Immature natural killer cell (primary cell): ENCODE measurements at regions not wholly inside any gene's neighbourhood (a gene's known extent, or its start where the extent isn't known, plus 50 kb on each side); places are given as distances from the start of the nearest gene placed in this dataset.
A peak's percentile ranks its signal among the peaks of the same experiment; 100 is the strongest.

Experiments used
- DNase-seq, 3 donors: peaks; one replicate each; pipeline ENCODE4 v3.0.0; 2022; ENCODE audit warnings: mixed read lengths in 1 of 3
- H3K27ac Mint-ChIP-seq, 6 donors: one replicate each; pipeline ENCODE4 v1.8.0; 2020; ENCODE audit warnings: mixed read lengths in 6 of 6, mild to moderate bottlenecking in 5 of 6, inconsistent platforms in 4 of 6, moderate library complexity in 3 of 6
- H3K27me3 Mint-ChIP-seq, 3 donors: one replicate each; pipeline ENCODE4 v1.8.0; 2020 to 2021; ENCODE audit warnings: low read depth in 3 of 3, mild to moderate bottlenecking in 3 of 3, mixed read lengths in 3 of 3, moderate library complexity in 3 of 3, inconsistent platforms in 1 of 3
- H3K36me3 Mint-ChIP-seq, 3 donors: one replicate each; pipeline ENCODE4 v1.8.0; 2020; ENCODE audit warnings: mixed read lengths in 3 of 3, inconsistent platforms in 2 of 3, mild to moderate bottlenecking in 2 of 3
- H3K4me1 Mint-ChIP-seq, 2 donors: one replicate each; pipeline ENCODE4 v1.8.0; 2020; ENCODE audit warnings: inconsistent platforms in 2 of 2, mild to moderate bottlenecking in 2 of 2, mixed read lengths in 2 of 2, moderate library complexity in 1 of 2
- H3K4me3 Mint-ChIP-seq, 5 donors: one replicate each; pipeline ENCODE4 v1.8.0; 2020; ENCODE audit warnings: mild to moderate bottlenecking in 5 of 5, mixed read lengths in 5 of 5, inconsistent platforms in 3 of 5, moderate library complexity in 3 of 5
- H3K9me3 Mint-ChIP-seq, 6 donors: one replicate each; pipeline ENCODE4 v1.8.0; 2020; ENCODE audit warnings: mild to moderate bottlenecking in 6 of 6, mixed read lengths in 6 of 6, inconsistent platforms in 4 of 6, moderate library complexity in 3 of 6

DNA sequence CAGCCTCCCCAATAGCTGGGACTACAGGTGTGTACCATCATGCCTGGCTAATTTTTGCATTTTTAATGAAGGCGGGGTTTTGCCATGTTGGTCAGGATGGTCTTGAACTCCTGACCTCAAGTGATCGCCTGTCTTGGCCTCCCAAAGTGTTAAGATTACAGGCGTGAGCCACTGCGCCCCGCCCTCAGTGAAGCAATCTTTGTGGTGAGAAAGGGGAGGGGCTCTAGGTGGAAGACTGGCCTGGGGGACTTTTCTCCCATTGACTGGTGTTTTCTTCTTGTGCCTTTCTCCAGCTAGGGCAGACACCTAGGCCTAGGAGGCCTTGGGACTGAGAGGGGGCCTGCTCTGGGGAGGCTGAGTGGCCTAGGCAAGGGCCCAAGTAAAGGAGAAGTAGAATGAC lies 84.1 kb downstream of the DNAAF9 start:
- H3K36me3 Mint-ChIP-seq: peaks cover 0 to 7% (median 7%) of the 10 kb centered on the region in 3 donors
- H3K27me3 Mint-ChIP-seq: peaks cover 0 to 2% (median 0%) of the 10 kb centered on the region in 3 donors
- H3K4me3 Mint-ChIP-seq: no peak overlapping the region
- H3K27ac Mint-ChIP-seq: no peak overlapping the region
- peaks cover 7 to 12% of the 10 kb centered on the region in 2 donors for H3K4me1 Mint-ChIP-seq
- H3K9me3 Mint-ChIP-seq: no peaks in the 10 kb centered on the region
- peak in 2 of 3 donors; percentile 3 to 12 for DNase-seq

DNA sequence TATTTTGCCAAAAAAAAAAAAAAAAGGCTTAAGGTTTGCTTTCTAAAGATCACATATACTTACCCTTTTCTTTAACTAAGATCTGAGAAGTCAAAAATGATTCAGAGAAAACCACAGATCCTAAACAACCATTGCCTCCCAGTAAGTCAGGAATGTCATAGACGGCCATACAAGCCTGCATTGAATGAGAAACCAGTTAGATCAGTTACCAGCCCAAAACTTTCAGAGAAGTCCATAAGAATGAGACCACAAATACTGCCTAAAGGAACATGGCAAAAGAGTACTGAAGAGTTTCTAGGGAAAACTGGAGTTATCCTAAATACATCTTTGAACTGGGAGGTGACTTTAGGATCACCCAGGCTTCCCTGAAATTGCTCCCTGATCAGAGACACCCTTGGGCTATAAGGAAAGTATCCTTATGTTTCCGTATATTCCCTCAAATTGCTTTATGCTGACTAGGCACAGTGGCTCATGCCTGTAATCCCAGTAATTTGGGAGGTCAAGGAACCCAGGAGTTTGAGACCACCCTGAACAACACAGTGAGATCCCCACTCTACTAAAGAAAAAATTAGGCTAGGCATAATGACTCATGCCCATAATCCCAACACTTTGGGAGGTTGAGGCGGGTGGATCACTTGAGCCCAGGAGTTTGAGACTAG lies 79.4 kb upstream of the SLC4A11 start:
- H3K4me1 Mint-ChIP-seq: peaks cover 2% of the 10 kb centered on the region in 2 donors
- DNase-seq: no peak
- H3K9me3 Mint-ChIP-seq: no peaks in the 10 kb centered on the region
- H3K36me3 Mint-ChIP-seq: peaks cover 10 to 25% (median 11%) of the 10 kb centered on the region in 3 donors
- H3K27me3 Mint-ChIP-seq: no peaks in the 10 kb centered on the region
- H3K4me3 Mint-ChIP-seq: no peak overlapping the region
- H3K27ac Mint-ChIP-seq: no peak overlapping the region

DNA sequence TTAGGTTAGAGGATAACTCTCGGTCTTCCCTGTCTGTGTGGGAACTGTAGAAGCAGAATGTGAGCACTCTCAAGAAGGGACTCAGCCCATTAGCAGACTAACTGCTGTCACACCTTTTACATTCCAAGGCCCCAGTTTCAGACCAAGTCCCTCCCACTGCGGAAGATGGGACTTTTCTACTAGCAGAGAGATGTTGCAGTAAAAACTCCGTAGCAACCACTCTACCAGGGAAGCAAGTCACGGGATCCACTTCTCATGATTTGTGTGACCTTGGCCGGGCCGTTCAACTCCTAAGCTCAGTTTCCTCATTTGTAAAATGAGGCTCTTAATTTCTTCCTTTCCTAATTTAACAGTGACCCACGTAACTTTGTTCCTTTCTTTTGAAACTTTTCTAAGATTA lies 77.1 kb upstream of the SLC4A11 start:
- no peak overlapping the region for H3K27ac Mint-ChIP-seq
- H3K9me3 Mint-ChIP-seq: no peaks in the 10 kb centered on the region
- H3K4me1 Mint-ChIP-seq: no peaks in the 10 kb centered on the region
- DNase-seq: no peak
- peaks cover 11 to 32% (median 12%) of the 10 kb centered on the region in 3 donors for H3K36me3 Mint-ChIP-seq
- H3K27me3 Mint-ChIP-seq: no peaks in the 10 kb centered on the region
- H3K4me3 Mint-ChIP-seq: no peak overlapping the region

DNA sequence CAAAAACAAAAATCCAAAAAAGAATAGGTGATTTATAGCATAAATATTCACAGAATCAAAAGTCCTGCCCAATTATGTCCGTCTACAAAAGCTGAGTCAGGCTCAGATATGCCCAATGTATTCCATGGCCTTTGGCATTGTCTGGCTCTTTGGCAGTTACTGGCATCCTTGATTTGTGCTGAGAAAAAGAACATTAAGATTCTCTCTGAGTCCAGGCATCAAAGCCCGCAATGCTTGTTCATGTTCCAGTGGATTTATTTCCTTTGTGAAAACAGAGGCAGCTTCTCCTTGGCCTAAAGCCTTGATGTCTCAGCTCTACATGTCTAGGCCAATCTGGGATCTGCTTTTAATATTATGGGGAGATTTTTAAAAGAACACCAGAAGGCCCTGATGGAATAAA lies 76.1 kb upstream of the SLC4A11 start:
- H3K4me1 Mint-ChIP-seq: no peaks in the 10 kb centered on the region
- H3K4me3 Mint-ChIP-seq: no peak overlapping the region
- no peaks in the 10 kb centered on the region for H3K9me3 Mint-ChIP-seq
- no peak overlapping the region for H3K27ac Mint-ChIP-seq
- no peak for DNase-seq
- H3K36me3 Mint-ChIP-seq: peaks cover 11 to 32% (median 12%) of the 10 kb centered on the region in 3 donors
- no peaks in the 10 kb centered on the region for H3K27me3 Mint-ChIP-seq

DNA sequence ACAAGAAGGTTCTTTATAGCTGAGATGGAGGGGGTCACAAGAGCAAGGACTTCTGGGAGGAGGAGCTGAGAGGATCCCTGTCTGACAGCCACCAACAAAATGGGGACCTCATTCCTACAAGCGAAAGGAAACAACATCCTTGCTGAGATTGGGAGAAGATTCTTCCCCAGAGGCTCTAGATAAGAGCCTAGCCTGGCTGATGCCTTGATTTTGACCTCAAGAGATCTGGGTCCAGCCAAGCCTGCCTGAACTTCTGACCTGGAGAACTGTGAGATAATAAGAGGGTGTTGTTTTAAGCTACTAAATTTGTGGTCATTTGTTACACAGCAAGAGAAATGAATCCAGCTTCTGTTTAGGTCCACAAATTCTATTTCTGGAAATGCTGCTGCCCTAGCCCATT lies 75.4 kb upstream of the SLC4A11 start:
- H3K9me3 Mint-ChIP-seq: no peaks in the 10 kb centered on the region
- H3K36me3 Mint-ChIP-seq: peaks cover 11 to 32% (median 12%) of the 10 kb centered on the region in 3 donors
- no peak for DNase-seq
- H3K27ac Mint-ChIP-seq: peak overlapping the region in 1 of 6 donors; percentile 71
- no peak overlapping the region for H3K4me3 Mint-ChIP-seq
- no peaks in the 10 kb centered on the region for H3K4me1 Mint-ChIP-seq
- H3K27me3 Mint-ChIP-seq: peaks cover 0 to 2% (median 0%) of the 10 kb centered on the region in 3 donors

DNA sequence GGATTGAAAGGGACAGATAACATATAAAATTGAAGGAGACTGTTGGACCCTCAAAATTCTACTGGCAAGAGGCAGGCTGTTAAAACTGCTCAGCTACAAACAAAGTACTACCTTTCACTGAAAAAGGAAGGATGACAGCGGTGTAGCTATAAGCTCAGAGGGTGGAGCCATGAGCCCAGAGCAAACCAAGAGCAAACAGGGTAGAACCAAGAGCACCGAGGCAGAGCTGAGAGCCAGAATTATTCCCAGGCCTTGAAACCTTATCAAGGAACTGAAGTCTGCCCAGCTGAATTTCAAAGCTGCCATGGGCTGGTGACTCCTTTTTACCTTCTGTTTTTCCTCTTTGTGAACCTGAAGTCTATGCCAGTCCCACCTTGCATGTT lies 74.7 kb upstream of the SLC4A11 start:
- DNase-seq: no peak
- no peak overlapping the region for H3K27ac Mint-ChIP-seq
- H3K4me3 Mint-ChIP-seq: no peak overlapping the region
- H3K9me3 Mint-ChIP-seq: no peaks in the 10 kb centered on the region
- H3K36me3 Mint-ChIP-seq: peaks cover 11 to 32% (median 18%) of the 10 kb centered on the region in 3 donors
- H3K4me1 Mint-ChIP-seq: no peaks in the 10 kb centered on the region
- peaks cover 0 to 2% (median 0%) of the 10 kb centered on the region in 3 donors for H3K27me3 Mint-ChIP-seq

- Mint-ChIP-seq H3K27ac (no peak overlapping the region), H3K4me1 (no peaks in the 10 kb centered on the region), H3K9me3 (no peaks in the 10 kb centered on the region), H3K36me3 (peaks cover 9 to 32% (median 18%) of the 10 kb centered on the region in 3 donors), H3K27me3 (peaks cover 0 to 2% (median 0%) of the 10 kb centered on the region in 3 donors), H3K4me3 (no peak overlapping the region)
- no peak for DNase-seq
Measured at GRCh38 chr20:3312940-3313682, 74.1 kb upstream of the SLC4A11 start.

GRCh38 chr20:3311623-3312022 lies 72.6 kb upstream of the SLC4A11 start:
- H3K4me1 Mint-ChIP-seq: no peaks in the 10 kb centered on the region
- no peak for DNase-seq
- H3K36me3 Mint-ChIP-seq: peaks cover 16 to 32% (median 25%) of the 10 kb centered on the region in 3 donors
- peaks cover 0 to 2% (median 0%) of the 10 kb centered on the region in 3 donors for H3K27me3 Mint-ChIP-seq
- no peak overlapping the region for H3K4me3 Mint-ChIP-seq
- H3K27ac Mint-ChIP-seq: no peak overlapping the region
- no peaks in the 10 kb centered on the region for H3K9me3 Mint-ChIP-seq

- Mint-ChIP-seq H3K4me3 (no peak overlapping the region), H3K27ac (no peak overlapping the region), H3K36me3 (peaks cover 12 to 27% (median 24%) of the 10 kb centered on the region in 3 donors), H3K27me3 (peaks cover 0 to 3% (median 0%) of the 10 kb centered on the region in 3 donors), H3K4me1 (no peaks in the 10 kb centered on the region), H3K9me3 (no peaks in the 10 kb centered on the region)
- DNase-seq: no peak
Measured at GRCh38 chr20:3309226-3309625, 70.2 kb upstream of the SLC4A11 start.

- Mint-ChIP-seq H3K36me3 (peaks cover 15 to 25% (median 17%) of the 10 kb centered on the region in 3 donors), H3K27ac (no peak overlapping the region), H3K4me1 (no peaks in the 10 kb centered on the region), H3K9me3 (no peaks in the 10 kb centered on the region), H3K4me3 (no peak overlapping the region), H3K27me3 (peaks cover 0 to 5% (median 0%) of the 10 kb centered on the region in 3 donors)
- no peak for DNase-seq
Measured at GRCh38 chr20:3307725-3308124, 68.7 kb upstream of the SLC4A11 start.

GRCh38 chr20:3307078-3307477 lies 68.1 kb upstream of the SLC4A11 start:
- H3K4me1 Mint-ChIP-seq: no peaks in the 10 kb centered on the region
- H3K36me3 Mint-ChIP-seq: peaks cover 18 to 30% (median 21%) of the 10 kb centered on the region in 3 donors

GRCh38 chr20:3306068-3306467 lies 67.1 kb upstream of the SLC4A11 start:
- H3K36me3 Mint-ChIP-seq: peaks cover 17 to 30% (median 18%) of the 10 kb centered on the region in 3 donors
- H3K27me3 Mint-ChIP-seq: peaks cover 0 to 5% (median 0%) of the 10 kb centered on the region in 3 donors
- DNase-seq: no peak
- no peaks in the 10 kb centered on the region for H3K9me3 Mint-ChIP-seq
- H3K4me1 Mint-ChIP-seq: no peaks in the 10 kb centered on the region
- no peak overlapping the region for H3K4me3 Mint-ChIP-seq
- H3K27ac Mint-ChIP-seq: no peak overlapping the region

More at GRCh38 chr20:3307078-3307477, 68.1 kb upstream of the SLC4A11 start:
- H3K4me3 Mint-ChIP-seq: no peak overlapping the region
- H3K27me3 Mint-ChIP-seq: peaks cover 0 to 5% (median 0%) of the 10 kb centered on the region in 3 donors
- H3K27ac Mint-ChIP-seq: no peak overlapping the region
- DNase-seq: no peak
- H3K9me3 Mint-ChIP-seq: no peaks in the 10 kb centered on the region

DNA sequence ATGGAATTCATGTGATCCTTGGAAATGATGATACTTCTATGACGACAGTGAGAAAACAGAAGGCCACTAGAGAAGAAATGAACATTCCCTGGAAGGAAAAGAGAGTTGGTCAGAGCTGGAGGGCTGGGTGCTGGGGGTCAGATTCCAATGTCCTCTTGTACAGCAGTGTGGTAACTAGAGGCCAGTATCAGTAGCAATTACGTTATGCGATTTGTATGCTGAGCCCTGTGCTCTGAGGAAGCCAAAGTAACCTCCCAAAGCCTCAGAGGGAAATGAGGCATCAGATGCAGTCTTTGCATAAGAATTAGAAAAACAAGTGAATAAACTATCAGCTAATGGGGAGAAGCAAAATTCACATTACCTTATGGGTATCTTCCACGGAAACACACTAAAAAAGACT lies 65.5 kb upstream of the SLC4A11 start:
- Mint-ChIP-seq H3K27me3 (peaks cover 0 to 4% (median 0%) of the 10 kb centered on the region in 3 donors), H3K9me3 (no peaks in the 10 kb centered on the region), H3K4me1 (no peaks in the 10 kb centered on the region), H3K36me3 (peaks cover 17 to 30% (median 18%) of the 10 kb centered on the region in 3 donors), H3K4me3 (no peak overlapping the region), H3K27ac (no peak overlapping the region)
- DNase-seq: no peak

GRCh38 chr20:3297079-3297378 lies 58.0 kb upstream of the SLC4A11 start:
- Mint-ChIP-seq H3K27me3 (peaks cover 0 to 1% (median 0%) of the 10 kb centered on the region in 3 donors), H3K36me3 (peaks cover 7 to 24% (median 20%) of the 10 kb centered on the region in 3 donors), H3K27ac (no peak overlapping the region), H3K9me3 (no peaks in the 10 kb centered on the region), H3K4me3 (no peak overlapping the region), H3K4me1 (no peaks in the 10 kb centered on the region)
- DNase-seq: no peak
